ENCODE measurements at regions not wholly inside any gene's neighbourhood (a gene's known extent, or its start where the extent isn't known, plus 50 kb on each side); places are given as distances from the start of the nearest gene placed in this dataset.

DNA sequence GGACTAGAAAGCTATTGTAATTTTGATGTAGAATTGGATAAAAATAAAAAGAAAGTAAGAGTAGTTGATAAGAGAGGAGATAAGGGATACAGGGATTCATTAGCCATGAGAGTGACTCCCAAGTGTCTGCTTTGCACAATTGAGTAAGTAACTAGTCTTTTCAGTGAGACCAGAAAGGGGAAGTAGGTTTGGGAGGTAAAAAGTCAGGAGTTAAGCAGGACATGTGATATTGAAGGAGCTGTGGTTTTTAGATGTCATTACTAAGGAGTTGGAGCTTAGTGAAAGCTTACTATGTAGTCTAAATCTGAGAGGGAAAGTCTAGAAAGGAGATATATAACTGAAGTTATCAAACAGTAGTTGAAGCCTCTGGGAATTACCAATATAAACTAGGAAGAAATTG is 93.4 kb downstream of the SLC5A7 start:
- TF ChIP-seq POLR2A (IDR thresholded peaks at IDR 0.05), result no peak
- TF ChIP-seq, protein P1, sequence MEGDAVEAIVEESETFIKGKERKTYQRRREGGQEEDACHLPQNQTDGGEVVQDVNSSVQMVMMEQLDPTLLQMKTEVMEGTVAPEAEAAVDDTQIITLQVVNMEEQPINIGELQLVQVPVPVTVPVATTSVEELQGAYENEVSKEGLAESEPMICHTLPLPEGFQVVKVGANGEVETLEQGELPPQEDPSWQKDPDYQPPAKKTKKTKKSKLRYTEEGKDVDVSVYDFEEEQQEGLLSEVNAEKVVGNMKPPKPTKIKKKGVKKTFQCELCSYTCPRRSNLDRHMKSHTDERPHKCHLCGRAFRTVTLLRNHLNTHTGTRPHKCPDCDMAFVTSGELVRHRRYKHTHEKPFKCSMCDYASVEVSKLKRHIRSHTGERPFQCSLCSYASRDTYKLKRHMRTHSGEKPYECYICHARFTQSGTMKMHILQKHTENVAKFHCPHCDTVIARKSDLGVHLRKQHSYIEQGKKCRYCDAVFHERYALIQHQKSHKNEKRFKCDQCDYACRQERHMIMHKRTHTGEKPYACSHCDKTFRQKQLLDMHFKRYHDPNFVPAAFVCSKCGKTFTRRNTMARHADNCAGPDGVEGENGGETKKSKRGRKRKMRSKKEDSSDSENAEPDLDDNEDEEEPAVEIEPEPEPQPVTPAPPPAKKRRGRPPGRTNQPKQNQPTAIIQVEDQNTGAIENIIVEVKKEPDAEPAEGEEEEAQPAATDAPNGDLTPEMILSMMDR (IDR thresholded peaks at IDR 0.05), result no peak

All from esophagus squamous epithelium (tissue), 4 donors.